IPS-15b (cell line): ENCODE measurements at regions not wholly inside any gene's neighbourhood (a gene's known extent, or its start where the extent isn't known, plus 50 kb on each side); places are given as distances from the start of the nearest gene placed in this dataset.

Experiments
- H3K27me3 ChIP-seq: one replicate; pipeline ENCODE4 v1.6.1; 2013; ENCODE audit warnings: low read length; ENCODE audit not compliant: control insufficient read depth, insufficient read depth
- H3K36me3 ChIP-seq: one replicate; pipeline ENCODE4 v1.6.1; 2013; ENCODE audit warnings: low read length; ENCODE audit not compliant: control insufficient read depth, insufficient read depth
- H3K4me1 ChIP-seq: one replicate; pipeline ENCODE4 v1.6.1; 2013; ENCODE audit warnings: mild to moderate bottlenecking, low read length; ENCODE audit not compliant: control insufficient read depth, insufficient read depth
- H3K4me3 ChIP-seq: one replicate; pipeline ENCODE4 v1.5.1; 2013; ENCODE audit warnings: low read depth, low read length
- H3K9ac ChIP-seq: one replicate; pipeline ENCODE4 v1.6.1; 2013; ENCODE audit warnings: low read depth, mild to moderate bottlenecking, low read length
- H3K9me3 ChIP-seq: one replicate; pipeline ENCODE4 v1.6.1; 2013; ENCODE audit warnings: mild to moderate bottlenecking, low read length; ENCODE audit not compliant: control insufficient read depth, insufficient read depth

DNA sequence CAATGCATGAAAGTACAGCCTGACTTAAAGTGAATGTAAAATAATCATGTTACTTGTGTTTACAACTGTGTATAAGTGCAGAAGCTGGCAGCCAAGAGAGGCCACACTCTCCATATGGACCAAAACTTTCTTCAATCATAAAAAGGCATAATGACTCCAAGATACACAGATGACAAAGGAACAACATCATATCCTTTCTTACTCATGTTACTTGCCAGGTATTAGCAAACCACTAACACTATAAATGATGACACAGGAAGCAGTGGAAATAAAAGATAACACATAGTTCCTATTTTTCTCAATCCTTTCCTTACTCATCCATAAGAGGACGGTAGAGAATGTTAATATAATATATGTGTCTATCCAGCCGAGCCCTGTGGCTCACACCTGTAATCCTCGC lies 400.0 kb upstream of the CDH2 start:
- H3K9ac ChIP-seq = no peak overlapping the region

DNA sequence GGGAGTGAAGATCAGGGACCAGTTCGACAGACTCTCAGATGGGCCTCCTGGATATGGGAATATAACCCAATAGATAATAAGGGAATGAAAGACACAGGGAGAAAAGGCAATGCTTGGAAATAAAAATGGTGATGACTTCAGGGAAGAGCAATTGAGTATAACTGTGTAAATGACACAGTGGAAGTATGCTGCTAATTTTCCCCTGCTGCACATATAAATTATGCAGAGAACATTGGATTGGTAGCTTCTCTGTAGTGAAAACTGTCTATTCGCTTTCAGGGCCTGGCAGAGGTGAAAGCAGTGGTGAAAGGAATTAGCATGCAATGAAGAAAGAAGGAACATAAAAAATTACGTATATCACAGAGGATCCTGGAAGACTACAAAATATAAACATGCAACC lies 398.2 kb upstream of the CDH2 start:
- H3K9me3 ChIP-seq = no peaks in the 10 kb centered on the region
- H3K4me3 ChIP-seq = no peak overlapping the region
- H3K36me3 ChIP-seq = no peaks in the 10 kb centered on the region
- H3K4me1 ChIP-seq = no peaks in the 10 kb centered on the region
- H3K27me3 ChIP-seq = no peaks in the 10 kb centered on the region
- H3K9ac ChIP-seq = no peak overlapping the region

More for the DNA sequence above, 400.0 kb upstream of the CDH2 start:
- no peaks in the 10 kb centered on the region for H3K9me3 ChIP-seq
- no peak overlapping the region for H3K4me3 ChIP-seq
- peaks cover 4% of the 10 kb centered on the region for H3K4me1 ChIP-seq
- H3K27me3 ChIP-seq = no peaks in the 10 kb centered on the region
- no peaks in the 10 kb centered on the region for H3K36me3 ChIP-seq

DNA sequence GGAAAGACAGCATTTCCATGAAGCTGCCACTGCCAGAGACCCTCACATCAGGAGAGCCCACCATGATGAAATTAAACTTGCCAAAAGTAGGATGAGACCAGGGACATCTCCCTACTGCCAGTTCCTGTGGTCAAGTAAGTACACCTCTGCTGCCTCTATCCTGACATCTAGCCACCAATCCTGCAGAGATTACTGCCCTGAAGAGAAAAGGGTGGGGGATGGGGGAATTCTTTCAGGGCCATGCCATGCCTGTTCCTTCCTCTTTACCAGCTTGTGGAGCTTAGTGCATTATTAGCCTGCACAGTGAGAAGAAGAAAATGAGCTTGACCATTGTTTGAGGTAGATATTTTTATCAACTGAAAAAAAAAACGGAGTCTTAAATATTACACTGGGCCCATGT lies 397.2 kb upstream of the CDH2 start:
- Histone ChIP-seq H3K4me3 (no peak overlapping the region), H3K36me3 (no peaks in the 10 kb centered on the region), H3K9ac (no peak overlapping the region), H3K9me3 (no peaks in the 10 kb centered on the region), H3K4me1 (no peaks in the 10 kb centered on the region), H3K27me3 (no peaks in the 10 kb centered on the region)

DNA sequence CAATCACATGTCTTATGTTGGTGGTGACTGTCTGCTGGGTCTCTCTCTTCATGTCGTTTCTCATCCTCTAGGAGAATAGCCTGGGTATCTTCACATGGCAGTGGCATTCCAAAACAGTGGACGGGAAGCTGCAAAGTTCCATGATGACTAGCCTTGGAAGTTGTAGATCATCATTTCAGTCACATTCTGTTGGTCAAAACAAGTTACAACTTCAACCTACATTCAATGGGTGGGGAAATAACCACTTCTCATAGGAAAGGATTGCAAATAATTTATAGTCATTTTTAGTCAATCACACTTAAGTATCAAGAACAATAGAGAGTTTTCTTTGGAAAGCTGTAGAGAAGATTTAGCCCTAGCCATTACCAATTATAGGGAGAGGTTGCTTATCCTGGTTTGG lies 395.0 kb upstream of the CDH2 start:
- no peak overlapping the region for H3K9ac ChIP-seq
- H3K4me3 ChIP-seq = no peak overlapping the region
- no peaks in the 10 kb centered on the region for H3K27me3 ChIP-seq
- H3K36me3 ChIP-seq = no peaks in the 10 kb centered on the region
- H3K4me1 ChIP-seq = no peaks in the 10 kb centered on the region
- H3K9me3 ChIP-seq = no peaks in the 10 kb centered on the region

DNA sequence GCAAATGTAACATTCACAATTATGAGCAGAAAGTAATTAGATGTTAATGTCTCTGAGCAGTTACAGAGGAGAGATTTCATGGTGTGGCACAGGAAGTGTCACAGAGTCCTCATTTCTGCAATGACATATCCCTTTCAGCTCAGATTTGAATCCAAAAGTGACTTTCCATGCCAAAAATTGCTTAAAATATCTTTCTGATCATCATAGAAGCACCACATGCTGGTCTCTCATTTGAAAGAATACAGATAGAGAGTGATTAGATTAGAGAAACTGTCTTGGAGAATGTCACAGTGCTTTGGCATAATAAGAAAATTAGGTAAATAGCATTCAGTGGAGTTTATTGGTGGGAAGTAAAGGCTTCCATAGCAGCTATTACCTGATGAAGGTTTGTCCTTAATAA lies 383.4 kb upstream of the CDH2 start:
- no peaks in the 10 kb centered on the region for H3K36me3 ChIP-seq

DNA sequence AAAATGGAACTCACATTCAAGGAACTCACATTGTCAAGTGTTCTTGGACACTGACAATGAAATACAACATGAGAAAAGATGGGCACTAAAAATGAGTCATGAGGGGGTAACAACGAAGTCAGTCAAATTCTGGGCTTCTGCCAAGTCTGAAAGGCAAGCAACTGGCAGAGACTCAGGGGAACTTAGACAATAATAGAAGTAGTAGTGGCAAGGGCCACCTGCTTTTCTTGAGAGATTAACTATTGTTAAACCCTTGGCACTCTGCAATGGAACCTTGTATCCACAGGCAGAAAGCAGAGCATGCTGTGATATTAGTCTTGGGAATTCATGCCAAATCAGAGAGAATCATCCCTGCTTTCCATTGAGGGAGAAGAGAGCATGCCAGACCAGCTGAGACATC lies 382.6 kb upstream of the CDH2 start:
- H3K27me3 ChIP-seq = no peaks in the 10 kb centered on the region
- no peaks in the 10 kb centered on the region for H3K36me3 ChIP-seq
- H3K9ac ChIP-seq = no peak overlapping the region
- H3K4me1 ChIP-seq = no peaks in the 10 kb centered on the region
- no peaks in the 10 kb centered on the region for H3K9me3 ChIP-seq
- H3K4me3 ChIP-seq = no peak overlapping the region

More for the DNA sequence above, 383.4 kb upstream of the CDH2 start:
- H3K27me3 ChIP-seq = no peaks in the 10 kb centered on the region
- H3K4me3 ChIP-seq = no peak overlapping the region
- no peaks in the 10 kb centered on the region for H3K9me3 ChIP-seq
- no peaks in the 10 kb centered on the region for H3K4me1 ChIP-seq
- no peak overlapping the region for H3K9ac ChIP-seq

DNA sequence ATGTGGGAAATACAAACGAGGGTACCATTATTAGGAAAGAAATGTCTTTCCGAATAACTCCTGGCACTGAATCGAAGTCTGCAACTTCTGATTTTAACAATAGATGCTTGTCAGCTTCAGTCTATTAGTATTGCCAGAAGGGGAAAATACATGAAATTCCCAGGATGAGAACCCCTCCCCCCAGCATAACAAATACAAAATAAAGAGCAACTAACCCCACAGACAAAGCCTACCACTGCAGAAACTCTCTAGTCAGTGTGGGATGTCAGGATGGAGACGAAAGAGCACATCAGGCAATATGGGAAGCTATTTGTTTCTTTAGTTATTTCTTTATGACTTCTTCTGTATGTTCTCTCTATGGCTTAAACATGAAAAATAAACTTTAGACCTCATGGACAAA lies 365.0 kb upstream of the CDH2 start:
- H3K4me3 ChIP-seq = no peak overlapping the region
- no peak overlapping the region for H3K9ac ChIP-seq
- H3K9me3 ChIP-seq = no peaks in the 10 kb centered on the region
- H3K36me3 ChIP-seq = no peaks in the 10 kb centered on the region
- no peaks in the 10 kb centered on the region for H3K27me3 ChIP-seq
- H3K4me1 ChIP-seq = peaks cover 4% of the 10 kb centered on the region

DNA sequence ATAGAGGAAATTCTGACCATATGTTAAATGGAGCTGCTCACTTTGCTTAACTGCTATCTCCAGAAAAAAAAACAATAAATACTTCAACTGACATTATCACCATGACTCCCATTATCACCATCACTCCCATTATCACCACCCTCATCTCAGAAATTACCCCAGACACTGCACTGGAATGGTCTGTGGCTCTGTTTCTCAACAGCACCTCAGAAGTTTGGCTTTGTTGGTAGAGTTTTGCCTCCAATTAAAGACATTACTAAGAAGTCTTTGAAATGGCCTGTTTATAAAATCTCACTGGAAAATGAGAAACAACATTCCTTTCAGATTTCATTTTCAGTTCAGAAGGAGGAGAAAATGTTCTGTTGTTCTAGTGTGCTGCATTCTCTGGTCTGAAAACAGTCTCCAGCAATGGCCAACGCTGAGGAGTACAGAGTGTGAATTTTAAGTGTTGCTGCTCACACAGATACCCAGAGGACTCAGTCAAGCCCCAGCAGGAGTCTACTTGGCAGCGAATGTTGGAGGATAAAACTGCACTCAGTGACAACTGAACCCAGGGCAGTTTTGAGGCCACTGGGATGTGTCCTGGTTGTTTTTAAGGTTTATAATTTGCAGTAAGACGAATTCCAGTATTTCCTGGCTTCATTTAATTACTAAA lies 364.5 kb upstream of the CDH2 start:
- Histone ChIP-seq H3K9me3 (no peaks in the 10 kb centered on the region), H3K27me3 (no peaks in the 10 kb centered on the region), H3K9ac (no peak overlapping the region), H3K36me3 (no peaks in the 10 kb centered on the region), H3K4me3 (no peak overlapping the region), H3K4me1 (peaks cover 4% of the 10 kb centered on the region)

DNA sequence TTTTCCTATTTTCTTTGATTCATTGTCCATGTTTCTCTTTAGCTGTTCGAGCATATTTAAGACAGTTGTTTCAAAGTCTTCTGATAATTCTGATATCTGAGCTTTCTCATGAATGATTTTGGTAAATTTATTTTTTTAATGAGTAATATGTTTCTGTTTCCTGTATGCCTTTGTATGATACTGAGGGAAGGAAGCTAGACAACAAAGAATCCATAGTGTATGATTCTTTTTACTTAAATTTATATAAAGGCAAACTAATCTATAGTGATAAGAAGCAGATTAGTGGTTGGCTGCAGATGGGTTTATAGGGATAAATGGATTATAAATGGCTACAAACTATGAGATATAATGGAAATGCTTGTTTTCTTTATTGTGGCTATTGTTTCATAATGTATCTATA lies 352.7 kb upstream of the CDH2 start:
- Histone ChIP-seq H3K9ac (no peak overlapping the region), H3K27me3 (no peaks in the 10 kb centered on the region), H3K4me3 (no peak overlapping the region), H3K4me1 (no peaks in the 10 kb centered on the region), H3K36me3 (no peaks in the 10 kb centered on the region), H3K9me3 (no peaks in the 10 kb centered on the region)

DNA sequence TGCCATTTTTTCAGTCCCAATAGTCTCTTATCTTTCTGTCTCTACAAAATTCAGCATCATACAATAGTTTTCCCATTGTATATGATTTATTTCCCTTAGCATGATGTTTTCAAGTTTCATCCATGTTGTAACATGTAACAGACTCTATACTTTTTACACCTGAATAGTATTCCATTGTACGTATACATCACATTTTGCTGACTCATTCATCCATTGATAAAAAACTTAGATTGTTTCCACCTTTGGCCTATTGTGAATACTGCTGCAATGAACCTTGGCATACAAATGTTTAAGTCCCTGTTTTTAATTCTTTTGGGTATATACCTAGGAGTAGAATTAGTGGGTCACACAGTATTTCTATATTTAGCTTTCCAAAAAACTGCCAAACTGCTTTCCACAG lies 349.3 kb upstream of the CDH2 start:
- Histone ChIP-seq H3K4me1 (peaks cover 8% of the 10 kb centered on the region), H3K9ac (no peak overlapping the region), H3K9me3 (no peaks in the 10 kb centered on the region), H3K4me3 (no peak overlapping the region), H3K27me3 (no peaks in the 10 kb centered on the region), H3K36me3 (no peaks in the 10 kb centered on the region)

DNA sequence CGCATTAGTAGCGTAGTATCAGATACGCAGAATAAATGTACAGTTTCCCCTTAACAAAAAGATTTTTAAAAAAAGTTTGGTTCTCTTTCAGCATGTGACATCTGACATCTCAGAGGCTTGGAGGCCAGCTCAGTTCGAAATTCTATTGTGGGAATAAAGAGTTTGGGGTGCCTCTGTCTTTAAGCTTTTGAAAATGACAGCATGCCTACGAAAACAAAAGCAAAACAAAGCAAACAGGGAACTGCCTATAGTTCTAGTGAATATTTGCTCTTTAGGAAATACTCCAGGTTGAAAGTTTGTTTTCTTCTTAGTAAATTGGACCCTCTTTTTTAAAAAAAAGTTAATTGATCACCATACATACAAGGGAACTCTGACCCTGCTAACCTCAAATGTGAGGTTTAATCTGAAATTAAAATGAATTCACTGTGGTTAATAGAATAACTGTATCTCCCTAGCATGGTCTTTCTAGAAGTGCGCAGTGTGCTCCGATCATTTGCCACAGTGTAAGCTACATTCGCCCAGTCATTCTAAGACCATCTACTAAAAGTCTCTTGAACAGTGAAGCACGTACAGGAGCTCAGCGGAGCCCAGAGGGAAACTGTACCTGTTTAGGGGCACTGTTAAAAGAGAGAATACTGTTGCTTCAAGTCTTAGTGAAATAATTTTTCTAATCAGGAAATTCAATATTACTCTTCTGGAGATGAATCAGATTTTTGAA lies 347.0 kb upstream of the CDH2 start:
- no peak overlapping the region for H3K4me3 ChIP-seq

DNA sequence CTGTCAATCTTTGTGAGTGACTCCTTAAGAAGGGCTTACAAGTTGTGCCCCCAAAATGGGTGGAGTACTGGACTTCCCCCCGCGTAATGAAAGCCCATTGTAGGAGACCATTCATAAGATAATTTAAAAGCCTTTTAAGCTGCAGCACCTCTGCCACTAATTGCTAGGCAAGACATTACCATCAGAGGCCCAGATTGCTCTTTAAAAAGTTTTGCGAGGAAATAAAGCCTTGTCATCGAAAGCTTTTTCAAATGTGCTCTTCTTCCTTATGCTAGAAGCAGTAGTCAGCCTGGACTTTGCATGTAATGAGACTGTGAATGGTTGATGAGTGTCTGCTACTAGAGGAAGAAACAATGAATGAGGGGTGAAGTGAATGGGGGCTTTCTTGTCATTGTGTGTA lies 345.3 kb upstream of the CDH2 start:
- no peaks in the 10 kb centered on the region for H3K36me3 ChIP-seq
- no peaks in the 10 kb centered on the region for H3K27me3 ChIP-seq
- H3K4me3 ChIP-seq = no peak overlapping the region
- H3K9me3 ChIP-seq = no peaks in the 10 kb centered on the region
- H3K4me1 ChIP-seq = peaks cover 8% of the 10 kb centered on the region
- H3K9ac ChIP-seq = no peak overlapping the region

More for the DNA sequence above, 347.0 kb upstream of the CDH2 start:
- no peaks in the 10 kb centered on the region for H3K27me3 ChIP-seq
- H3K36me3 ChIP-seq = no peaks in the 10 kb centered on the region
- no peak overlapping the region for H3K9ac ChIP-seq
- peaks cover 8% of the 10 kb centered on the region for H3K4me1 ChIP-seq
- H3K9me3 ChIP-seq = no peaks in the 10 kb centered on the region
